Astrocyte (in vitro differentiated cells and primary cell): ENCODE measurements at regions not wholly inside any gene's neighbourhood (a gene's known extent, or its start where the extent isn't known, plus 50 kb on each side); places are given as distances from the start of the nearest gene placed in this dataset.

Experiments
- EZH2 ChIP-seq: IDR thresholded peaks from 2 replicates; pipeline ENCODE4 v1.6.1; 2012; ENCODE audit warnings: mild to moderate bottlenecking, low read length, inconsistent platforms; ENCODE audit not compliant: insufficient read depth
- TF ChIP-seq, protein P1 (sequence below): IDR thresholded peaks from 2 replicates; pipeline ENCODE4 v1.5.1; 2011; ENCODE audit warnings: low read depth, mild to moderate bottlenecking, inconsistent platforms, low read length, moderate library complexity; ENCODE audit not compliant: insufficient read depth

GRCh38 chr3:103126115-103126514, 691.3 kb downstream of the ZPLD1 start:
- no peak for TF ChIP-seq EZH2
- TF ChIP-seq, protein P1, sequence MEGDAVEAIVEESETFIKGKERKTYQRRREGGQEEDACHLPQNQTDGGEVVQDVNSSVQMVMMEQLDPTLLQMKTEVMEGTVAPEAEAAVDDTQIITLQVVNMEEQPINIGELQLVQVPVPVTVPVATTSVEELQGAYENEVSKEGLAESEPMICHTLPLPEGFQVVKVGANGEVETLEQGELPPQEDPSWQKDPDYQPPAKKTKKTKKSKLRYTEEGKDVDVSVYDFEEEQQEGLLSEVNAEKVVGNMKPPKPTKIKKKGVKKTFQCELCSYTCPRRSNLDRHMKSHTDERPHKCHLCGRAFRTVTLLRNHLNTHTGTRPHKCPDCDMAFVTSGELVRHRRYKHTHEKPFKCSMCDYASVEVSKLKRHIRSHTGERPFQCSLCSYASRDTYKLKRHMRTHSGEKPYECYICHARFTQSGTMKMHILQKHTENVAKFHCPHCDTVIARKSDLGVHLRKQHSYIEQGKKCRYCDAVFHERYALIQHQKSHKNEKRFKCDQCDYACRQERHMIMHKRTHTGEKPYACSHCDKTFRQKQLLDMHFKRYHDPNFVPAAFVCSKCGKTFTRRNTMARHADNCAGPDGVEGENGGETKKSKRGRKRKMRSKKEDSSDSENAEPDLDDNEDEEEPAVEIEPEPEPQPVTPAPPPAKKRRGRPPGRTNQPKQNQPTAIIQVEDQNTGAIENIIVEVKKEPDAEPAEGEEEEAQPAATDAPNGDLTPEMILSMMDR: no peak
